Esophagus squamous epithelium (tissue), 4 donors: ENCODE measurements at regions not wholly inside any gene's neighbourhood (a gene's known extent, or its start where the extent isn't known, plus 50 kb on each side); places are given as distances from the start of the nearest gene placed in this dataset.

ENCODE experiments used
- CTCF ChIP-seq, 6 experiments: fragments of 450-650 bp in 4 of 6; fragments of 200-600 bp in 2 of 6; sonication (generic) in 2 of 6; IDR thresholded peaks; one replicate each; pipeline ENCODE4 v1.5.1; 2016 to 2019; ENCODE audit warnings: antibody characterized with exemption in 6 of 6, mild to moderate bottlenecking in 4 of 6, moderate library complexity in 4 of 6
- POLR2A ChIP-seq, 4 donors: fragments of 450-650 bp; IDR thresholded peaks; one replicate each; pipeline ENCODE4 v1.6.1; 2017; ENCODE audit warnings: antibody characterized with exemption in 4 of 4, mild to moderate bottlenecking in 4 of 4, moderate library complexity in 3 of 4

GRCh38 chr9:40913928-40914673 lies 214.4 kb downstream of the FOXD4L6 start:
- TF ChIP-seq CTCF (IDR thresholded peaks at IDR 0.05) (no peak), POLR2A (IDR thresholded peaks at IDR 0.05) (no peak)
